NOMO-1 (cell line): ENCODE measurements at regions not wholly inside any gene's neighbourhood (a gene's known extent, or its start where the extent isn't known, plus 50 kb on each side); places are given as distances from the start of the nearest gene placed in this dataset.
"Not testable (repeated sequence)": the region's sequence is repeated elsewhere in the genome, so short reads cannot be mapped to it uniquely, and the experiment has no call there.

Source experiments
- DNase-seq, 2 experiments: peaks; one replicate each; lab custom pipeline; 2025; ENCODE audit not compliant: unreplicated experiment in 2 of 2; lab: John Stamatoyannopoulos, UW

GRCh38 chr9:18066608-18067007 is 407.3 kb upstream of the ADAMTSL1 start:
- not testable (repeated sequence) for DNase-seq

DNA sequence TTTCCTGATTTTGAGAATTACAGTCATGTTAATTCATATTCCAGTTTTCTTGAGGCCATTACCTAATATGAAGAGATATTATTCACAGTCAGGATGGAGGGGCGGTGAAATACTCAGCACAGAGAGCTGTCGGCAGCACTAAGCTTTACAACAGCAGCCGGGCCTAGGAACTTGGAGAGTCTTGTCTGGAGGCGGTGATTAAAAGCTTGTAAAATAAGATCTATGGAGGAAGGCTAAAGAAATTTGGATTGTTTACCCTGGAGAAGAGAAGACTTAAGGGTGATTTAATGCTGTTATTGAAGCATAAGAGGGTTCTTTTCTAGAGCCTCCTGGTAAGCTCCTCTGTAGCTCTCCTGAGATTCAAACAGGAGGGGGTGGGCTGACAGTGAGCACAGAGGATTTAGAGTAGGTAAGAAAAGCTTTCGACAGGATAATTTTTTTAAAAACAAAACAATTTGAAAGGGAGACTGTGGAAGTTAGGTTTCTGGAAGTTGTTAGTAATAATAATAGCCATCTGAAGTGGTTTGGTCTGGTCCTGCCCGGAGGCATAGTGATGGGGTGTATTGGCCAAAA is 406.3 kb upstream of the ADAMTSL1 start:
- no peak for DNase-seq

GRCh38 chr9:18068900-18069299 is 405.1 kb upstream of the ADAMTSL1 start:
- no peak for DNase-seq

DNA sequence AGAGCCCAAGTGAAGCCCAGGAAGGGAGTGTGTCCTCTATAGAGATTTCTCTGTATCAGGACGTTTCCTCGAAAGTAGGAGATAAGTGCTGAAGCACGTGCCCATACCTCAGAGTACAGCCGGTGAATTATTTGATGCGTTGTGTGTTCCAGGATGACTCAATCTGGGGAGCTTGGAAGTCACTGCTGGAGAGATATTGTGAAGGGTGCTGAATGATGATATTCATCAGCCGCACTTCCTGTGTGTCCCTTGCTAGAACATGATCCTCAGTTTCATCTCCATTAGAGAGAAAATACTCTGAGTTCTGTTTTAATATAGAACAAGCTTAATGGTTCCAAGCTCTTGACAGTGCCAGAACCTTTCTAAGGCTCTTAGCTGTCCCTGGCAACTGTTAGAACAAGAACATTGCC is 402.3 kb upstream of the ADAMTSL1 start:
- no peak for DNase-seq

DNA sequence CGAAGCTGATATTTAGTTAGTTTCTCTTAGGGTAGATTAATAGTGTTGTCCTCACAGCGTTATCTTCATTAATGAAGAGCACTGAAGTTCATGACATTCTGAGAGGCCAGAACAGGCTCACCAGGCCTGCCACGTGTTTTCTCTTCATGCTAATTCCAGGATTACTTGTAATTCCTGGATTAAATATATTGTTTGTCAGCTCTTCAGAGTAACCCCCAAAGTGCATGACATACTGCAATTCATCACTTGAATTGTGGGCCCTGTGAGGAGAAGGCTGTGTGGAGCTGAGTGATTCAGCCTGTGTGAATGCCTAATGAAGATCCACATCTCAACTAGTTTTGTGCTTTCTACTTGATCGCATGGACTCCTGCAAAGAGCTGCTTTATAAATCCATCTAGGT is 401.0 kb upstream of the ADAMTSL1 start:
- no peak for DNase-seq

GRCh38 chr9:18074041-18074440 is 399.9 kb upstream of the ADAMTSL1 start:
- no peak for DNase-seq

DNA sequence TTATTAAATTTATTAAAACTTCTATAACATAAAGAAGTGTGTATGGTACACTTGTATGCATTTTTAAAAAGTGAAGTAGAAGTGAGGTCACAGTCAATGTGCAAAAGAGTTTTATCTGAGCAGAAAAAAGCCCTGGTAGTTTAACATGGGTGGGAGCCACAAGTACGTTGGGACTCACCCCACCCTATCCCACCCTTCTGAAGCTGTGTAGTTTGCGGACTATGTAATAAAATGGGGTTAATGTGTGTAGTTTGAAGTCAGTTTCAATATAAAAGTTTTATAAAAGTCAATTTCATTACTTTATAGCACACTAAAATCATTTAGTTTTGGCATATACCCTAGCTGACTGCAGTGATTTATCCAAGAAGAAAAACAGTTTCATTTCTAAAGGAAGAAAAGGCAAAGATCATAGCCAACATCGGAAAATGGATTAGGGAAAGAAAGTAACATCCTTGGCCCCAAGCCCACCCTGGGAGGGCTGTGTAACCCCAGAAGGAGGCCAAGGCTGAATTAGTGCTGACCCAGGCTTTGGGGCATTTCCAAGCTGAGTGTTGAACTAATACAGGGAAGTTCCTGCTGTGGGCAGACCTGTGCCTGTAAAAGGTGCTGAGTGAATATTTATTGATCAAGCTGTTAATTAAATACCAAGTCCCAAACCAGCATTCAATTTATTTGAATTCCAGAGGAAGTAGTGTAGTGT is 398.6 kb upstream of the ADAMTSL1 start:
- DNase-seq: no peak

GRCh38 chr9:18077941-18078678 is 395.8 kb upstream of the ADAMTSL1 start:
- no peak for DNase-seq

DNA sequence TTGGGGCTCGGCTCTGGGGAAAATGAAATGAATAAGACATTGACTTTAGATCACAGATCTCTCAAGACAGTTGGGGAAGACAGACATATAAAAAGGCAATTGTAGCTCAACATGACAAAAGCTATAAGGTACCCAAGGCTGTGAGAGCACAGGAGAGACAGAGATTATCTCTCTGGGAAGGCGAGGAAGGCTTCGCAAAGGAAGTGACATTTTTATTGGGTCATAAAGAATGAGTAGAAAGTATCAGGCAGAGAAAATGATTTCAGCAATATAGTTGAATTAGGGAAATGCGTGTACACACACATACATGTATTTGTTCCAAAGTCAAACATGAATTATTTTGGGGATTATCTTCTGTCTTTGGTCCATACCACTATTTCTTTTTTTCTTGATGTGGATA is 381.8 kb upstream of the ADAMTSL1 start:
- DNase-seq: no peak

DNA sequence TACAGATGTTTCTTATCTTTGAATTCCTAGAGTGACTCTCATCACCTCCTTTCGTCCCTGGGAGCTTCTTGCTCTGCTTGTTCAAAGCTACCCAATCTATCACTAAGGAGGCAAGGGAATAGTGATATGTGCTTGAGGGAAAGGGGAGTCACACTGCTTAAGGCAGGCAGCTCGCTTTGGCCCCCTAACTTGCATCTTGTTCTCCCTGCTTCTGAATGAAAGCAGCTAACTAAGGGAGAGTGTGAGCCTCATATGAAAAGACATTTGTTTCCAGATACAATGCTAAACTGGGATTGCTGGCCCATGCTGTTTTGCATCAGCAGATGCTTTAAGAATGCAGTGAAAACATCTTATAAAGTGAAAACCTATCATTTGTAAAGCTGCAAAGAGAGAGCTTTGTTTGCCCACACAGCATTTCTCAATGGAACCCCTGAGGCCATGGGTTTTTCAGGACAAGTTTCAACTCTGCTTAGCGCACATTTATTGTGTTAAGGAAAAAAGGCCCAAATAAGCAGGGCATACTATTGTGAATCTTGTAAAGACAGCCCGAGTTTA is 367.9 kb upstream of the ADAMTSL1 start:
- DNase-seq: no peak

GRCh38 chr9:18109675-18110074 is 364.3 kb upstream of the ADAMTSL1 start:
- DNase-seq: no peak

- DNase-seq: no peak
These were observed 362.8 kb upstream of the ADAMTSL1 start for GRCh38 chr9:18111146-18111545.

GRCh38 chr9:18114559-18115475 is 359.1 kb upstream of the ADAMTSL1 start:
- no peak for DNase-seq

- no peak for DNase-seq
These were observed 355.7 kb upstream of the ADAMTSL1 start for GRCh38 chr9:18118268-18118667.

DNA sequence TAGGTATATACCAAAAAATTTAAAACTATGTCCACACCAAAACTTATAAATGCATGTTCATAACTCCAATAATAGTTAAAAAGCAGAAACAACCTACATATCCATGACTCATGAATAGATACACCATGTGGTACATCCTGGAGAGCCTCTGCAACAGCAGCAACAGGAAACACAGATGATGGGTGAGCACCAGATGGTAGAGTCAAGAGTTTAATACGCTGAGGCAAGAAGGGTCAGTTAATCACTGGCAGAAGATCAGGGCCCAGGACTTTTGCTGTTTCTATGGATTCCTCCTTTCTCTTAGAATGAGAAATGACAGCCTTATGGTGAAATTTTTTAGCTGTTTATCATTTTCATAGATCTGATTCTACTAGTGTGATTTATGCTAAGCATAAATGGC is 351.8 kb upstream of the ADAMTSL1 start:
- DNase-seq: no peak

GRCh38 chr9:18124760-18125159 is 349.2 kb upstream of the ADAMTSL1 start:
- no peak for DNase-seq

DNA sequence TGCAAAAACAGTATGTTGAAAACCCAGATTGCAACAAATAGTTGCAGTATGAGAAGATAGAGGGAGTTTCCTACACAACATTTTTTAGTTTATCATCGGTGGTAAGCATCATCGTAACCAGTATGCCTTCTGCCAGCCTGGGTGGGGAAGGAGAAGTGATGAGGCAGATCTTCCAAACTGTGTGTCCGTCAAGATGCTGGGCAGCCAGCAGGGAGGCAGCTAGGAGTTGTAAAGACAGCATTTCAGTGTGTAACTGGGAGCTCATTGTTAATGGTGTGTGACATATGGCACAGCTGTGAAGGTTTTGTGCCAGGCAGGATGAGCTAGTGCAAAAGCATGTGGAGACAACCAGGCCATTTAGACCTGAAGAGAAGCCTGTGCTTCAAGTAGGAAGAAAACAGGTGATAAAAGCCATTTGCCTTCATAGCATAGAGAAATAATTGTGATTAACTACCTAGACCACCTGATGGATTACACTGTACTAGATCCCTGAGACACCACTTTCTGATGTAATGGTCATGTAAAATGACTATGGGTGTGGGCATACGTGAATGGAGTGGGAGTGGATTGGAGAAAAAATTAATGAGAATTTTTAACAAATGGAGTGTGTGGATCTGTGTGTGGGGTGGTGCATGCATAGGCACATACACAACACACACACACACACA is 347.0 kb upstream of the ADAMTSL1 start:
- no peak for DNase-seq

GRCh38 chr9:18127499-18127875 is 346.5 kb upstream of the ADAMTSL1 start:
- no peak for DNase-seq

DNA sequence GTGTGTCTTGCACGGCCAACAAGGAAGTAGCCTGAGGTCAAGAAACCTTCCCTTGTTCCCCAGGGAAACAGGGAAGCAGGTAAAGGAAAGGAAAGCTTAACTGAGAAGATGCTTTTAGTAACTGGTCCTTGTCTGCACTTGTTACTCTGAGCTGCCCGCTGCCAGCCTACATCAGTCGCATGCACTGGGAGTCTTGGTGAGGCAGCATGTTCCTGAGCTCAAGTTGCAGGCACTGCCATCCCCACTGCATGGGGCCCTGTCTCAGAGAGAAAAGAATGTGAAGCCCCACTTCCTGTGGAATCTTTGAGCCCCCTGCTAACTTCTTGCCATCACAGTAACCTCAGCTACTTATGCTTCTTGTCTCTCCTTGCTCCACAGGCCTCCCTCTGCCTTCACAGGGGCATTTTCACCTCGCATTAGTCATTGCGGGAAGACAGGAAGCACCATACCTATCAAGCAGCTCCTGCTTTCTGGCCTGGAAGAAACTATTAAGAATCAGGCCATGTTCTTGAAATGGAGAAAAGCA is 344.1 kb upstream of the ADAMTSL1 start:
- no peak for DNase-seq
